ENCODE measurements at regions not wholly inside any gene's neighbourhood (a gene's known extent, or its start where the extent isn't known, plus 50 kb on each side); places are given as distances from the start of the nearest gene placed in this dataset.

GRCh38 chr2:147756069-147756468 is 88.8 kb upstream of the ACVR2A start:
- no peak for DNase-seq
- Mint-ChIP-seq H3K36me3 (no peaks in the 10 kb centered on the region), H3K27ac (no peak overlapping the region), H3K4me1 (no peaks in the 10 kb centered on the region), H3K4me3 (no peak overlapping the region), H3K27me3 (ENCODE audit: low read depth in 3 of 3) (peaks cover 0 to 5% (median 1%) of the 10 kb centered on the region in 3 donors), H3K9me3 (no peaks in the 10 kb centered on the region)

- DNase-seq: no peak
- H3K36me3 Mint-ChIP-seq: peaks cover 0 to 4% (median 0%) of the 10 kb centered on the region in 3 donors
- H3K9me3 Mint-ChIP-seq: peaks cover 0 to 10% (median 0%) of the 10 kb centered on the region in 6 donors
- no peaks in the 10 kb centered on the region for H3K4me1 Mint-ChIP-seq
- no peaks in the 10 kb centered on the region for H3K27me3 Mint-ChIP-seq (ENCODE audit: low read depth in 3 of 3)
- no peak overlapping the region for H3K27ac Mint-ChIP-seq
- H3K4me3 Mint-ChIP-seq: no peak overlapping the region
Measured at GRCh38 chr2:147740211-147740927, 104.5 kb upstream of the ACVR2A start.

- H3K4me1 Mint-ChIP-seq: no peaks in the 10 kb centered on the region
- peaks cover 0 to 1% (median 0%) of the 10 kb centered on the region in 3 donors for H3K27me3 Mint-ChIP-seq (ENCODE audit: low read depth in 3 of 3)
- H3K27ac Mint-ChIP-seq: no peak overlapping the region
- H3K36me3 Mint-ChIP-seq: peaks cover 0 to 8% (median 0%) of the 10 kb centered on the region in 3 donors
- DNase-seq: no peak
- H3K4me3 Mint-ChIP-seq: no peak overlapping the region
- peaks cover 0 to 10% (median 0%) of the 10 kb centered on the region in 6 donors for H3K9me3 Mint-ChIP-seq
Measured at GRCh38 chr2:147739508-147739907, 105.3 kb upstream of the ACVR2A start.

GRCh38 chr2:147718831-147719230 is 126.0 kb upstream of the ACVR2A start:
- DNase-seq: no peak
- Mint-ChIP-seq H3K36me3 (peaks cover 2 to 4% (median 3%) of the 10 kb centered on the region in 3 donors), H3K27me3 (ENCODE audit: low read depth in 3 of 3) (peaks cover 0 to 4% (median 3%) of the 10 kb centered on the region in 3 donors), H3K9me3 (peaks cover 0 to 5% (median 0%) of the 10 kb centered on the region in 6 donors), H3K27ac (no peak overlapping the region), H3K4me3 (no peak overlapping the region), H3K4me1 (no peaks in the 10 kb centered on the region)

- Mint-ChIP-seq H3K27me3 (ENCODE audit: low read depth in 3 of 3) (no peaks in the 10 kb centered on the region), H3K36me3 (peaks cover 8 to 12% (median 10%) of the 10 kb centered on the region in 3 donors), H3K9me3 (peaks cover 5 to 20% (median 12%) of the 10 kb centered on the region in 6 donors), H3K4me3 (no peak overlapping the region), H3K27ac (no peak overlapping the region), H3K4me1 (no peaks in the 10 kb centered on the region)
- no peak for DNase-seq
Measured at GRCh38 chr2:147716906-147717305, 127.9 kb upstream of the ACVR2A start.

- DNase-seq: no peak
- H3K4me3 Mint-ChIP-seq: no peak overlapping the region
- H3K36me3 Mint-ChIP-seq: peaks cover 12 to 19% (median 17%) of the 10 kb centered on the region in 3 donors
- peaks cover 5 to 31% (median 17%) of the 10 kb centered on the region in 6 donors for H3K9me3 Mint-ChIP-seq
- H3K4me1 Mint-ChIP-seq: no peaks in the 10 kb centered on the region
- H3K27me3 Mint-ChIP-seq (ENCODE audit: low read depth in 3 of 3): peaks cover 0 to 2% (median 0%) of the 10 kb centered on the region in 3 donors
- no peak overlapping the region for H3K27ac Mint-ChIP-seq
Measured at GRCh38 chr2:147715807-147716206, 129.0 kb upstream of the ACVR2A start.

GRCh38 chr2:147714582-147714981 is 130.2 kb upstream of the ACVR2A start:
- no peak overlapping the region for H3K4me3 Mint-ChIP-seq
- H3K9me3 Mint-ChIP-seq: peaks cover 5 to 31% (median 17%) of the 10 kb centered on the region in 6 donors
- no peak for DNase-seq
- H3K4me1 Mint-ChIP-seq: no peaks in the 10 kb centered on the region
- peaks cover 0 to 3% (median 0%) of the 10 kb centered on the region in 3 donors for H3K27me3 Mint-ChIP-seq (ENCODE audit: low read depth in 3 of 3)
- H3K36me3 Mint-ChIP-seq: peaks cover 12 to 19% (median 17%) of the 10 kb centered on the region in 3 donors
- H3K27ac Mint-ChIP-seq: no peak overlapping the region

- peaks cover 5 to 31% (median 17%) of the 10 kb centered on the region in 6 donors for H3K9me3 Mint-ChIP-seq
- no peak overlapping the region for H3K4me3 Mint-ChIP-seq
- no peak for DNase-seq
- H3K27ac Mint-ChIP-seq: no peak overlapping the region
- H3K27me3 Mint-ChIP-seq (ENCODE audit: low read depth in 3 of 3): peaks cover 0 to 3% (median 0%) of the 10 kb centered on the region in 3 donors
- no peaks in the 10 kb centered on the region for H3K4me1 Mint-ChIP-seq
- H3K36me3 Mint-ChIP-seq: peaks cover 12 to 19% (median 17%) of the 10 kb centered on the region in 3 donors
Measured at GRCh38 chr2:147713349-147713748, 131.5 kb upstream of the ACVR2A start.

- peaks cover 0 to 3% (median 0%) of the 10 kb centered on the region in 3 donors for H3K27me3 Mint-ChIP-seq (ENCODE audit: low read depth in 3 of 3)
- peaks cover 12 to 19% (median 17%) of the 10 kb centered on the region in 3 donors for H3K36me3 Mint-ChIP-seq
- peaks cover 5 to 31% (median 17%) of the 10 kb centered on the region in 6 donors for H3K9me3 Mint-ChIP-seq
- no peak overlapping the region for H3K4me3 Mint-ChIP-seq
- DNase-seq: no peak
- no peak overlapping the region for H3K27ac Mint-ChIP-seq
- no peaks in the 10 kb centered on the region for H3K4me1 Mint-ChIP-seq
Measured at GRCh38 chr2:147712051-147712450, 132.8 kb upstream of the ACVR2A start.

- Mint-ChIP-seq H3K9me3 (peaks cover 5 to 31% (median 17%) of the 10 kb centered on the region in 6 donors), H3K27ac (no peak overlapping the region), H3K36me3 (peaks cover 12 to 17% (median 16%) of the 10 kb centered on the region in 3 donors), H3K27me3 (ENCODE audit: low read depth in 3 of 3) (peaks cover 0 to 3% (median 0%) of the 10 kb centered on the region in 3 donors), H3K4me3 (no peak overlapping the region), H3K4me1 (no peaks in the 10 kb centered on the region)
- no peak for DNase-seq
Measured at GRCh38 chr2:147711031-147711430, 133.8 kb upstream of the ACVR2A start.

GRCh38 chr2:147709655-147710054 is 135.2 kb upstream of the ACVR2A start:
- H3K4me3 Mint-ChIP-seq: no peak overlapping the region
- H3K4me1 Mint-ChIP-seq: no peaks in the 10 kb centered on the region
- DNase-seq: no peak
- H3K27ac Mint-ChIP-seq: no peak overlapping the region
- H3K9me3 Mint-ChIP-seq: peaks cover 3 to 31% (median 17%) of the 10 kb centered on the region in 6 donors
- H3K36me3 Mint-ChIP-seq: peaks cover 12 to 15% (median 14%) of the 10 kb centered on the region in 3 donors
- H3K27me3 Mint-ChIP-seq (ENCODE audit: low read depth in 3 of 3): peaks cover 0 to 3% (median 0%) of the 10 kb centered on the region in 3 donors

- Mint-ChIP-seq H3K27ac (no peak overlapping the region), H3K4me3 (no peak overlapping the region)
Measured at GRCh38 chr2:147703171-147703570, 141.7 kb upstream of the ACVR2A start.

GRCh38 chr2:147698166-147698565 is 146.7 kb upstream of the ACVR2A start:
- H3K27me3 Mint-ChIP-seq (ENCODE audit: low read depth in 3 of 3): peaks cover 2 to 10% (median 4%) of the 10 kb centered on the region in 3 donors
- H3K4me1 Mint-ChIP-seq: no peaks in the 10 kb centered on the region
- no peaks in the 10 kb centered on the region for H3K9me3 Mint-ChIP-seq
- H3K36me3 Mint-ChIP-seq: peaks cover 0 to 8% (median 0%) of the 10 kb centered on the region in 3 donors
- no peak for DNase-seq
- H3K4me3 Mint-ChIP-seq: no peak overlapping the region
- no peak overlapping the region for H3K27ac Mint-ChIP-seq

More at GRCh38 chr2:147703171-147703570, 141.7 kb upstream of the ACVR2A start:
- H3K4me1 Mint-ChIP-seq: no peaks in the 10 kb centered on the region
- H3K27me3 Mint-ChIP-seq (ENCODE audit: low read depth in 3 of 3): peaks cover 0 to 7% (median 0%) of the 10 kb centered on the region in 3 donors
- no peak for DNase-seq
- peaks cover 0 to 8% (median 0%) of the 10 kb centered on the region in 3 donors for H3K36me3 Mint-ChIP-seq
- no peaks in the 10 kb centered on the region for H3K9me3 Mint-ChIP-seq

- H3K27me3 Mint-ChIP-seq (ENCODE audit: low read depth in 3 of 3): peaks cover 2 to 10% (median 4%) of the 10 kb centered on the region in 3 donors
- no peaks in the 10 kb centered on the region for H3K4me1 Mint-ChIP-seq
- H3K9me3 Mint-ChIP-seq: peaks cover 0 to 2% (median 0%) of the 10 kb centered on the region in 6 donors
- H3K4me3 Mint-ChIP-seq: no peak overlapping the region
- H3K27ac Mint-ChIP-seq: no peak overlapping the region
- peaks cover 0 to 8% (median 0%) of the 10 kb centered on the region in 3 donors for H3K36me3 Mint-ChIP-seq
- no peak for DNase-seq
Measured at GRCh38 chr2:147696426-147696825, 148.4 kb upstream of the ACVR2A start.
